NOMO-1 treated with dmso at 0.1 percent for 144 hours (cell line): ENCODE measurements at regions not wholly inside any gene's neighbourhood (a gene's known extent, or its start where the extent isn't known, plus 50 kb on each side); places are given as distances from the start of the nearest gene placed in this dataset.
"Not testable (repeated sequence)": the region's sequence is repeated elsewhere in the genome, so short reads cannot be mapped to it uniquely, and the experiment has no call there.

Source experiments
- DNase-seq: peaks from one replicate; lab custom pipeline; 2025; ENCODE audit not compliant: unreplicated experiment; lab: John Stamatoyannopoulos, UW

DNA sequence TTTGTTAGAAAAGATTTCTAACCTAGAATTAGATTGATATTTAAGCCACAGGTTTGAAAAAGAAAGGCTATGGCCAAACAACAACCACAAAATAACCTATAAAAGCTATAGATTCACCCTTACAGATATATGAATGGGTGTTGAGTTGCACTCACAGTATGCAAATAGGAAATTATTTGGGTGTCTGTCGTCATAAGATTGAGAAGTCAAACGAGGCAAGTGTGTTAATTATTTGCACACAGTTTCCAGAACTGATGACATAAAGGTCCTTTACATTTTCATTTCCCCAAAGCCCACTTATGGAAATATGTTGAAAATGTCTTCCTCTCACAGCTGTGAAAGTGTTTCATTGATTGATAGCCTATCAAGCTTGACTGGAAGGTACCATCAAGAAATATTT is 101.2 kb upstream of the CXCL13 start:
- no peak for DNase-seq

DNA sequence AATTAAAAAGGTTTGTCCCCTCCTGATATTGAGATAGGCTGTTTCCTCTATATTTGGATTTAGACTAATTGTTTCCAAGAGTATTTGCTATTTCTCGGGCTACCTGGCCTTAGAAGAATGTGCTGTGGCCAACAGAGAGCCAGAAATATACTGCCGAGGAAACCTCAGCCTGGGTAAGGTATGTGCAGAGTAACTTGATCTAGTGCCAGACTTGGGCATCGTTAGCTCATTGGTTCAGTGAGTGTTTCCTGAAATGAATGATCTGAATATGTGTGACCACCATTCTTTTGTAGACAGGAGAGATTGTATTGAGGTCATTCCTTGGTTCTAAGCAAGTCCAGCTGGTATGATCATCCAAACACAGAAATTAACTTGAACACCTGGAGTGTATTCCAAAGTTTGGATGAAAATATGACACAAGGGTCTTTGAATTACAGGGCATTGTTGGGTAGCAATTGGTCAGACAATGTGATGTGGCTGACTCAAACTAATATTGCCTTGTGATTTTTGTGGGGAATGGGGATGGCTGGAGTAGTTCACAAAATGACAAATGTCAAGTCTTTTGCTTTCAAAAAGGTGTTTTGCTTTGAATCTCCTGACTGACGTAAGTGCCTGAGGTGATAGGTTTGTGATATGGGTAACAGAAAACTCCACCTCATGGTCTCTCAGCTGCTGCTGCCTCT is 100.2 kb upstream of the CXCL13 start:
- no peak for DNase-seq

- DNase-seq, result no peak
Measured at GRCh38 chr4:77505958-77506319, 99.7 kb upstream of the CXCL13 start.

- no peak for DNase-seq
Measured at GRCh38 chr4:77510367-77510766, 95.3 kb upstream of the CXCL13 start.

DNA sequence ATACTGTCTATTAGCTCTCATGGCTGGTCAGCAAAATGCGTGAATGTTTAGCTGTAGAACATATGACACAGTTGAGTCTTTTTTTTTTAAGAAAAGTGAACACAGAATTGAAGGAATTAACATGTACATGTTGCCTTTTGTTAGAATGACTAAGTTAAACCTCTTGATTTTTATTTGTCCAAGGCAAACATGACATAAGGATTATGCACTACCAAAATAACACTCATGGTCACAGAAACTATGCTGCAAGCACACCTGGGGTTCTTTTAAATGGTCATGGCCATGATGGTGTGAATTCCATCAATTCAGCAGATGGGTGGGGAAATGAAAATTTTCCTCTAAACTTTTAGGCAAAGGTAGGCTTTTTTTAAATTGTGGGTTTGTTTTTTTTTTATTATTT is 80.1 kb upstream of the CXCL13 start:
- no peak for DNase-seq

DNA sequence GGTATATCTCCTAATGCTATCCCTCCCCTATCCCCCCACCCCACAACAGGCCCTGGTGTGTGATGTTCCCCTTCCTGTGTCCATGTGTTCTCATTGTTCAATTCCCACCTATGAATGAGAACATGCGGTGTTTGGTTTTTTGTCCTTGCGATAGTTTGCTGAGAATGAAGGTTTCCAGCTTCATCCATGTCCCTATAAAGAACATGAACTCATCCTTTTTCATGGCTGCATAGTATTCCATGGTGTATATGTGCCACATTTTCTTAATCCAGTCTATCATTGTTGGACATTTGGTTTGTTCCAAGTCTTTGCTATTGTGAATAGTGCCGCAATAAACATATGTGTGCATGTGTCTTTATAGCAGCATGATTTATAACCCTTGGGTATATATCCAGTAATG is 77.7 kb upstream of the CXCL13 start:
- not testable (repeated sequence) for DNase-seq

GRCh38 chr4:77538144-77538543 is 67.5 kb upstream of the CXCL13 start:
- DNase-seq, result no peak

GRCh38 chr4:77538574-77539157 is 67.0 kb upstream of the CXCL13 start:
- no peak for DNase-seq
